Erythroblast (primary cell): ENCODE measurements at regions not wholly inside any gene's neighbourhood (a gene's known extent, or its start where the extent isn't known, plus 50 kb on each side); places are given as distances from the start of the nearest gene placed in this dataset.

ENCODE experiments used
- GATA1 ChIP-seq: IDR thresholded peaks from 2 replicates; pipeline ENCODE4 v1.6.1; 2011; ENCODE audit warnings: low read depth, mild to moderate bottlenecking, control low read depth, low read length, moderate library complexity
- POLR2A ChIP-seq: IDR thresholded peaks from 2 replicates; pipeline ENCODE4 v1.6.1; 2011; ENCODE audit warnings: mild to moderate bottlenecking, low read length

DNA sequence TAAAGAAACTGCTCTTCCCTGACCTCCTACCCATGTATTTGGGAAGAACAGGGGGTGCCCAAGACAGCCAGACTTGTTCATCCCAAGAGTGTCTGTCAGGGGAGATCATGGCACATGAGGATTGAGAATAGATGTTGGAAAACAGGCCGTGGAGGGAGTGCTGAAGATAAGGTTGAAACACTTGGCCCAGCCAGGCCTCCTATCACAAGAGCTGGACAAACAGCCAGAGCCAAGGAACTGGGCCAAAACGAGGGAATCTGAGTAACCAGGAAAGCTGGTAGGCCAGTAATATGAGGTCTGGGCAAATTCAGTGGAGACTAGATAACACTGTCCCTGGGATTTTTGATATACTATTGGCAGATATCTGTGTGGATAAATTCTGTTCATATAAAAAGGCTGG is 161.7 kb downstream of the TMX1 start:
- TF ChIP-seq POLR2A (no peak), GATA1 (no peak)
